Stomach (tissue), 4 donors: ENCODE measurements at regions not wholly inside any gene's neighbourhood (a gene's known extent, or its start where the extent isn't known, plus 50 kb on each side); places are given as distances from the start of the nearest gene placed in this dataset.

Experiments
- EP300 ChIP-seq: sonication (generic); formaldehyde crosslinking; IDR thresholded peaks from one replicate; pipeline ENCODE4 v1.6.1; 2017; ENCODE audit warnings: antibody characterized with exemption
- POLR2A ChIP-seq, 4 donors: fragments of 450-650 bp; IDR thresholded peaks; one replicate each; pipeline ENCODE4 v1.6.1; 2016; ENCODE audit warnings: antibody characterized with exemption in 4 of 4, control low read depth in 2 of 4, mild to moderate bottlenecking in 1 of 4, moderate library complexity in 1 of 4
- TF ChIP-seq, protein P1 (sequence below), 7 experiments: fragments of 450-650 bp in 4 of 7; fragments of 200-600 bp in 3 of 7; sonication (generic) in 3 of 7; IDR thresholded peaks; one replicate each; pipeline ENCODE4 v1.5.1; 2016 to 2019; ENCODE audit warnings: antibody characterized with exemption in 7 of 7, control low read depth in 2 of 7, mild to moderate bottlenecking in 1 of 7

DNA sequence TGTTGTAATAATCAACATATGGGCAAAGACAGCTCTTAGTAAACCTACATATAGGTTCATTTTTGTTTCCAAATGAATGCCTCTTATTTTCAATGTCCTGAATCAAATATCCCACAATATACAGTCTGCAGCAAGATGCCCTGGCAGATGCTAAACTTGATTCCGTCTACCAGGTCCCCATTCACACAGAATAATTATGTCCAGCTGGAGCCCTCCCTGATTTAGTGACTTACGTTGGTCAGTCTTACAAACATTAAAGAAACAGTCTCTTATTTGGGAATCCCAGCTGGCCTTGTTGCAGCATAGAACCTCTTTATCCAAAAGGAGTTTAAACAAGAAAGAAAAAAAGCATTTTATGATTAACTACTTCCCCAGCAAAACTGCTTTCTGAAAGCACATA lies 82.7 kb upstream of the BMP4 start:
- TF ChIP-seq POLR2A (IDR thresholded peaks at IDR 0.05) (no peak), EP300 (no peak)
- TF ChIP-seq, protein P1, sequence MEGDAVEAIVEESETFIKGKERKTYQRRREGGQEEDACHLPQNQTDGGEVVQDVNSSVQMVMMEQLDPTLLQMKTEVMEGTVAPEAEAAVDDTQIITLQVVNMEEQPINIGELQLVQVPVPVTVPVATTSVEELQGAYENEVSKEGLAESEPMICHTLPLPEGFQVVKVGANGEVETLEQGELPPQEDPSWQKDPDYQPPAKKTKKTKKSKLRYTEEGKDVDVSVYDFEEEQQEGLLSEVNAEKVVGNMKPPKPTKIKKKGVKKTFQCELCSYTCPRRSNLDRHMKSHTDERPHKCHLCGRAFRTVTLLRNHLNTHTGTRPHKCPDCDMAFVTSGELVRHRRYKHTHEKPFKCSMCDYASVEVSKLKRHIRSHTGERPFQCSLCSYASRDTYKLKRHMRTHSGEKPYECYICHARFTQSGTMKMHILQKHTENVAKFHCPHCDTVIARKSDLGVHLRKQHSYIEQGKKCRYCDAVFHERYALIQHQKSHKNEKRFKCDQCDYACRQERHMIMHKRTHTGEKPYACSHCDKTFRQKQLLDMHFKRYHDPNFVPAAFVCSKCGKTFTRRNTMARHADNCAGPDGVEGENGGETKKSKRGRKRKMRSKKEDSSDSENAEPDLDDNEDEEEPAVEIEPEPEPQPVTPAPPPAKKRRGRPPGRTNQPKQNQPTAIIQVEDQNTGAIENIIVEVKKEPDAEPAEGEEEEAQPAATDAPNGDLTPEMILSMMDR (IDR thresholded peaks at IDR 0.05) = no peak
